A673 (cell line): ENCODE measurements at regions not wholly inside any gene's neighbourhood (a gene's known extent, or its start where the extent isn't known, plus 50 kb on each side); places are given as distances from the start of the nearest gene placed in this dataset.

Source experiments
- EZH2 ChIP-seq: fragments of 200-600 bp; sonication (generic); IDR thresholded peaks from 2 replicates; pipeline ENCODE4 v1.6.1; 2017; ENCODE audit warnings: borderline replicate concordance, low read depth, mild to moderate bottlenecking, mixed read lengths, antibody characterized with exemption, low read length; ENCODE audit not compliant: poor library complexity, severe bottlenecking
- TF ChIP-seq, protein P1 (sequence below): fragments of 300-800, 200-600 bp; sonication (generic); conservative IDR thresholded peaks from 2 replicates; pipeline ENCODE4 v1.5.1; 2017; ENCODE audit warnings: low read depth, mild to moderate bottlenecking, antibody characterized with exemption, low read length, moderate library complexity, mixed read lengths

GRCh38 chr13:109859216-109859835 is 72.9 kb upstream of the IRS2 start:
- TF ChIP-seq, protein P1, sequence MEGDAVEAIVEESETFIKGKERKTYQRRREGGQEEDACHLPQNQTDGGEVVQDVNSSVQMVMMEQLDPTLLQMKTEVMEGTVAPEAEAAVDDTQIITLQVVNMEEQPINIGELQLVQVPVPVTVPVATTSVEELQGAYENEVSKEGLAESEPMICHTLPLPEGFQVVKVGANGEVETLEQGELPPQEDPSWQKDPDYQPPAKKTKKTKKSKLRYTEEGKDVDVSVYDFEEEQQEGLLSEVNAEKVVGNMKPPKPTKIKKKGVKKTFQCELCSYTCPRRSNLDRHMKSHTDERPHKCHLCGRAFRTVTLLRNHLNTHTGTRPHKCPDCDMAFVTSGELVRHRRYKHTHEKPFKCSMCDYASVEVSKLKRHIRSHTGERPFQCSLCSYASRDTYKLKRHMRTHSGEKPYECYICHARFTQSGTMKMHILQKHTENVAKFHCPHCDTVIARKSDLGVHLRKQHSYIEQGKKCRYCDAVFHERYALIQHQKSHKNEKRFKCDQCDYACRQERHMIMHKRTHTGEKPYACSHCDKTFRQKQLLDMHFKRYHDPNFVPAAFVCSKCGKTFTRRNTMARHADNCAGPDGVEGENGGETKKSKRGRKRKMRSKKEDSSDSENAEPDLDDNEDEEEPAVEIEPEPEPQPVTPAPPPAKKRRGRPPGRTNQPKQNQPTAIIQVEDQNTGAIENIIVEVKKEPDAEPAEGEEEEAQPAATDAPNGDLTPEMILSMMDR = no peak
- TF ChIP-seq EZH2 = no peak
